ENCODE measurements at regions not wholly inside any gene's neighbourhood (a gene's known extent, or its start where the extent isn't known, plus 50 kb on each side); places are given as distances from the start of the nearest gene placed in this dataset.

GRCh38 chr11:122468965-122469364 is 186.6 kb upstream of the UBASH3B start:
- no peaks in the 10 kb centered on the region for H3K36me3 ChIP-seq
- no peaks in the 10 kb centered on the region for H3K27me3 ChIP-seq
- no peak overlapping the region for H3K4me3 ChIP-seq
- 68 to 84% methylated on average over 2 of the region's 2 CpGs for WGBS, 2 donors
- TF ChIP-seq POLR2A (IDR thresholded peaks at IDR 0.05): no peak
- no peak for TF ChIP-seq CTCF (IDR thresholded peaks at IDR 0.05)
- no peak for DNase-seq
- no peaks in the 10 kb centered on the region for H3K4me1 ChIP-seq
- no peak overlapping the region for H3K27ac ChIP-seq
- no peaks in the 10 kb centered on the region for H3K9me3 ChIP-seq
- intact Hi-C loops (cut with DNase I): no loop called here

- H3K36me3 ChIP-seq: no peaks in the 10 kb centered on the region
- no peak overlapping the region for H3K27ac ChIP-seq
- no peaks in the 10 kb centered on the region for H3K27me3 ChIP-seq
- no peak for DNase-seq
- no peaks in the 10 kb centered on the region for H3K4me1 ChIP-seq
- no peak overlapping the region for H3K4me3 ChIP-seq
- no peaks in the 10 kb centered on the region for H3K9me3 ChIP-seq
- intact Hi-C loops (cut with DNase I): no loop called here
- TF ChIP-seq POLR2A (IDR thresholded peaks at IDR 0.05): no peak
- no peak for TF ChIP-seq CTCF (IDR thresholded peaks at IDR 0.05)
Measured at GRCh38 chr11:122463530-122463929, 192.0 kb upstream of the UBASH3B start.

DNA sequence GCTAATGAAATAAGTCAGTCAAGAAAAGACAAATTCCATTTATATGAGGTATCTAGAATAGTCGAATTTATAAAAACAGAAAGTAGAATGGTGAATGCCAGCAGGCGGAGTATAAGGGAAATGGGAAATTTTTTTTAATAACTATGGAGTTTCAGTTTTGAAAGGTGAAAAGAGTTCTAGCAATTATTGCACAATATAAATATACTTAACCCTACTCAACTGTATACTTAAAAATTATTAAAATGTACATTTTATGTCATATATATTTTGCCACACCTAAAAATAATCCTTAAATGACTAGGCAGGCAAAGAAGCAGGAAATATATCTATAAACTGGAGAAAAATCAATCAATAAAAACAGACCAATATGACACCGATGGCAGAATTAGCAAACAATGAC is 196.5 kb upstream of the UBASH3B start:
- no peak for DNase-seq
- no peaks in the 10 kb centered on the region for H3K27me3 ChIP-seq
- intact Hi-C loops (cut with DNase I): no loop called here

DNA sequence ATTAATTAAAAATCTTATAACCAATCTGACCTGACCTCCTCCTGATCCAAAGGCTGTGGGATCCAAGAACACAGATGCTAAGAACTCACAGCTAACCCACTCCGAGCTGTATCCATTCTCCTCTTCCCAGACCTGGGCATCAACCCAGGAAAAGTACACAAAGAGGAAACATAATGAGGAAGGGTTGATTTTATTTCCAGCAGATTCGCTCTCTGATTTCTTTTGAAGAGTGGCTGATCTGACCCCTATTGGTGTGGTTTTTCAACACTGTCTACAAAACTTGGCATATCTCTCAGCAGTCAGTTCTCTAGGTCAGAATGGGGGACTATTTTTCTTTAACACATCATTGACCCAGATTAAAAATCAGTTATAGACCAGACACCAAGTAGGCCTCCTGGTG is 201.9 kb upstream of the UBASH3B start:
- no peak for DNase-seq
- no peaks in the 10 kb centered on the region for H3K27me3 ChIP-seq
- no peaks in the 10 kb centered on the region for H3K4me1 ChIP-seq
- no peaks in the 10 kb centered on the region for H3K36me3 ChIP-seq
- no peak overlapping the region for H3K27ac ChIP-seq
- TF ChIP-seq CTCF (IDR thresholded peaks at IDR 0.05) (no peak), POLR2A (IDR thresholded peaks at IDR 0.05) (no peak)
- WGBS, 2 donors: 52 to 74% methylated on average over 2 of the region's 2 CpGs
- H3K9me3 ChIP-seq: no peaks in the 10 kb centered on the region
- intact Hi-C loops (cut with DNase I): no loop called here
- H3K4me3 ChIP-seq: no peak overlapping the region

More for the DNA sequence above, 196.5 kb upstream of the UBASH3B start:
- no peak overlapping the region for H3K27ac ChIP-seq
- no peaks in the 10 kb centered on the region for H3K9me3 ChIP-seq
- 63 to 87% methylated on average over 3 of the region's 3 CpGs for WGBS, 2 donors
- TF ChIP-seq POLR2A (IDR thresholded peaks at IDR 0.05): no peak
- TF ChIP-seq CTCF (IDR thresholded peaks at IDR 0.05): no peak
- no peaks in the 10 kb centered on the region for H3K4me1 ChIP-seq
- no peaks in the 10 kb centered on the region for H3K36me3 ChIP-seq
- no peak overlapping the region for H3K4me3 ChIP-seq

DNA sequence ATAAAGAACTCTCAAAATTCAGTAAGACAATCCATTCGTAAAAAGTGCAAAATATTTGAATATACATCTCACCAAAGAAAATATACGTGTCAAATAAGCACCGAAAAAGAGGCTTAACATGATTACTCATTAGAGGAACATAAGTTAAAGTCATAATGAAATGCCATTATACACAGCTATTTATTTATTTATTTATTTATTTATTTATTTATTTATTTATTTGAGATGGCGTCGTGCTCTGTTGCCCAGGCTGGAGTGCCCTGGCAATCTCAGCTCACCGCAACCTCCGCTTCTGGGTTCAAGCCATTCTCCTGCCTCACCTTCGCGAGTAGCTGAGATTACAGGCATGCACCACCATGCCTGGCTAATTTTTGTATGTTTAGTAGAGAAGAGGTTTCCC is 203.6 kb upstream of the UBASH3B start:
- intact Hi-C loops (cut with DNase I): no loop called here
- no peak for DNase-seq
- Histone ChIP-seq H3K27ac (no peak overlapping the region), H3K36me3 (no peaks in the 10 kb centered on the region), H3K9me3 (no peaks in the 10 kb centered on the region), H3K27me3 (no peaks in the 10 kb centered on the region), H3K4me1 (no peaks in the 10 kb centered on the region), H3K4me3 (no peak overlapping the region)
- WGBS, 2 donors: 89 to 92% methylated on average over 9 of the region's 9 CpGs
- no peak for TF ChIP-seq POLR2A (IDR thresholded peaks at IDR 0.05)
- TF ChIP-seq CTCF (IDR thresholded peaks at IDR 0.05): no peak
